ENCODE measurements at regions not wholly inside any gene's neighbourhood (a gene's known extent, or its start where the extent isn't known, plus 50 kb on each side); places are given as distances from the start of the nearest gene placed in this dataset.

DNA sequence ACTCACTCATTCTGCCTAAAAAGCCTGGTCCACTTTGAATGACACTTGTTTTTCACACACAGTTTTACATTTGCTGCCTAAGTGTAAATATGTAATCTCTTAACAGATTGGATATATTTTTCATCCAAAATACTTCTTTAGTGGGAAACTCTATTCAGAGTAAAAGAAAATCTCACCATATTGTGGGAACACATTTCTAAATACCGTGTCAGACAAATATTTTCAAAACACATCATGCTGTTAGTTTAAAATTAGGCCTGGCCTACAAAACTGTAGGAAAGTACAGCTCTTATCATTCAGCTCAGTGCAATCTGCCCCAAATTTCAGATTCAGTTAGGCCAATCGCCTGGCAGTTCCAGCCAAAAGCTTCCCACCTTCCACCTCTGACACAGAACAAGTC is 849.8 kb downstream of the NXPH1 start:
- no peak for TF ChIP-seq POLR2A (IDR thresholded peaks at IDR 0.05; ENCODE audit: extremely low read depth, insufficient read length)
- TF ChIP-seq, protein P1, sequence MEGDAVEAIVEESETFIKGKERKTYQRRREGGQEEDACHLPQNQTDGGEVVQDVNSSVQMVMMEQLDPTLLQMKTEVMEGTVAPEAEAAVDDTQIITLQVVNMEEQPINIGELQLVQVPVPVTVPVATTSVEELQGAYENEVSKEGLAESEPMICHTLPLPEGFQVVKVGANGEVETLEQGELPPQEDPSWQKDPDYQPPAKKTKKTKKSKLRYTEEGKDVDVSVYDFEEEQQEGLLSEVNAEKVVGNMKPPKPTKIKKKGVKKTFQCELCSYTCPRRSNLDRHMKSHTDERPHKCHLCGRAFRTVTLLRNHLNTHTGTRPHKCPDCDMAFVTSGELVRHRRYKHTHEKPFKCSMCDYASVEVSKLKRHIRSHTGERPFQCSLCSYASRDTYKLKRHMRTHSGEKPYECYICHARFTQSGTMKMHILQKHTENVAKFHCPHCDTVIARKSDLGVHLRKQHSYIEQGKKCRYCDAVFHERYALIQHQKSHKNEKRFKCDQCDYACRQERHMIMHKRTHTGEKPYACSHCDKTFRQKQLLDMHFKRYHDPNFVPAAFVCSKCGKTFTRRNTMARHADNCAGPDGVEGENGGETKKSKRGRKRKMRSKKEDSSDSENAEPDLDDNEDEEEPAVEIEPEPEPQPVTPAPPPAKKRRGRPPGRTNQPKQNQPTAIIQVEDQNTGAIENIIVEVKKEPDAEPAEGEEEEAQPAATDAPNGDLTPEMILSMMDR (IDR thresholded peaks at IDR 0.05; ENCODE audit: low read depth, low read length): no peak

Data from NB4 (cell line).